ENCODE measurements at regions not wholly inside any gene's neighbourhood (a gene's known extent, or its start where the extent isn't known, plus 50 kb on each side); places are given as distances from the start of the nearest gene placed in this dataset.

DNA sequence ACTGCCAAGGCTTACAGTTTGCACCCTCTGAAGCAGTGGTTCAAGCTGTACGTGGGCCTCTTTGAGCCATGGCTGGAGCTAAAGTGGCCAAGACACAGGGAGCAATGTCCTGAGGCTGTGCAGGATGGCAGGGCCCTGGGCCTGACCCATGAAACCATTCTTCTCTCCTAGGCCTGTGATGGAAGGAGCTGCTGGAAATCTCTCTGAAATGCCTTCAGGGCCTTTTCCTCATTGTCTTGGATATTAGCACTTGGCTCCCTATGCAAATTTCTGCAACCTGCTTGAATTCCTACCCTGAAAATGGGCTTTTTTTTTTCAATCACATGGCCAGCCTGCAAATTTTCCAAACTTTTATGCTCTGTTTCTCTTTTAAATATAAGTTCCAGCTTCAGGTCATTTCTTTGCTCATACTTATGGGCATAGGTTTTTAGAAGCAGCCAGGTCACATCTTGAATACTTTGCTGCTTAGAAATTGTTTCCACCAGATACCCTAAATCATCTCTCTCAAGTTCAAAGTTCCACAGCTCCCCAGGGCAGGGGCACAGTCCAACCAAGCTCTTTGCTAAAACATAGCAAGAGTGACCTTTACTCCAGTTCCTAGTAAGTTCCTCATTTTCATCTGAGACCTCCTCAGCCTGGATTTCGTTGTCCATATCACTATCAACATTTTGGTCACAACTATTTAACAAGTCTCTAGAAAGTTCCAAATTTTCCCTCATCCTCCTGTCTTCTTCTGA is 138.3 kb downstream of the OSTF1 start:
- TF ChIP-seq, protein P1, sequence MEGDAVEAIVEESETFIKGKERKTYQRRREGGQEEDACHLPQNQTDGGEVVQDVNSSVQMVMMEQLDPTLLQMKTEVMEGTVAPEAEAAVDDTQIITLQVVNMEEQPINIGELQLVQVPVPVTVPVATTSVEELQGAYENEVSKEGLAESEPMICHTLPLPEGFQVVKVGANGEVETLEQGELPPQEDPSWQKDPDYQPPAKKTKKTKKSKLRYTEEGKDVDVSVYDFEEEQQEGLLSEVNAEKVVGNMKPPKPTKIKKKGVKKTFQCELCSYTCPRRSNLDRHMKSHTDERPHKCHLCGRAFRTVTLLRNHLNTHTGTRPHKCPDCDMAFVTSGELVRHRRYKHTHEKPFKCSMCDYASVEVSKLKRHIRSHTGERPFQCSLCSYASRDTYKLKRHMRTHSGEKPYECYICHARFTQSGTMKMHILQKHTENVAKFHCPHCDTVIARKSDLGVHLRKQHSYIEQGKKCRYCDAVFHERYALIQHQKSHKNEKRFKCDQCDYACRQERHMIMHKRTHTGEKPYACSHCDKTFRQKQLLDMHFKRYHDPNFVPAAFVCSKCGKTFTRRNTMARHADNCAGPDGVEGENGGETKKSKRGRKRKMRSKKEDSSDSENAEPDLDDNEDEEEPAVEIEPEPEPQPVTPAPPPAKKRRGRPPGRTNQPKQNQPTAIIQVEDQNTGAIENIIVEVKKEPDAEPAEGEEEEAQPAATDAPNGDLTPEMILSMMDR (IDR thresholded peaks at IDR 0.05; ENCODE audit: extremely low read depth, missing control alignments) = no peak
- DNase-seq (ENCODE audit: low spot score) = no peak

DNA sequence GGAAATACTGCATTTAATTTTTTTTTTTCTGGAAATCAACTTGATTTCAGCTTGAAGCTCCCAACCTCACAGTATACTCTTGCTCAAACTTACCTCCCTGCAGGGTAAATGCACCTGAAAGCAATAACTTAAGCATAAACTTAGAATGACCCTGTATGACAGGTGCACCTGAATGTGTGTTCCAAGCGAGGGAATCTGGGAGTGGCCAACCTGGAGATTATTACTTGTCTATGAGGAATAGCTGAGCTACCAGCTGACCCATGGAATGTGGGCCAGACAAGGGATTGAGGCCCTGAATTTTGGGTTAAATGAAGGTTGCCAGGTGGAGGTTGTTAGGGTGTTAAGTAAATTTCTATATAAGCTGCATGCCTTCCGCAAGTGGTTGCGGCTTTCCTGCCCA is 140.6 kb downstream of the OSTF1 start:
- DNase-seq (ENCODE audit: low spot score) = no peak
- TF ChIP-seq, protein P1 (IDR thresholded peaks at IDR 0.05; ENCODE audit: extremely low read depth, missing control alignments) = no peak

DNA sequence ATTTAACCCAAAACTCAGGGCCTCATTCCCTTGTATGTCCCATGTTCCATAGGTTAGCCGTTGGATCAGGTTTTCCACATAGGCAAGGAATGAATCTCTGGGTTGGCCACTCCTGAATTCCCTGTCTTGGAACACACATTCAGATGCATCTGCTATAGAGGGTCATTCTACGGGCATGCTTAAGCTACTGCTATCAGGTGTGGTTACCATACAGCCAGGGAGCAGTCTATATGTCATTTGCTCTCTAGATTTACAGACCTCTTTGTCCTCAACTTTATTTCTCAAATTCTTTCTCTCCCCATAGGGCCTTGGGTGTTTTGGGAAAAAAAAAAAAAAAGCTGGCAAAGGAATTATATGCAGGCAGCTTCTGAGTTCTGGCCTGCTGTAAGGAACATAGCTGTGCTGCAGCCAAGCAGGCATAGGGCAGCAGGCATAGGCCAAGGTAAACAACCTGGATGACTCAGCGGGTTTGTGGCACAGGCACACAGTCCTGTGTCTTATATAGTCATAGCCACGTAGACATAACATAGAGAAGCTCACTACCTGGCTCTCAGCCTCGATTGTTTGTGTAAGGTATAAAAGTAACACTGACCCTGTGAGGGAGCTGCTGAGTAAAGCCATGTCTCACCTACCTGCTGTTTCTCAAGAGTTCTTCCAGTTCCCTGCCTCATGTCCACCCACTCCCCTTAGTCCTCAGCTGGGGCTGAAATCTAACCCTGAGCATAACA is 141.5 kb downstream of the OSTF1 start:
- TF ChIP-seq, protein P1 (IDR thresholded peaks at IDR 0.05; ENCODE audit: extremely low read depth, missing control alignments) = no peak
- DNase-seq (ENCODE audit: low spot score) = no peak

DNA sequence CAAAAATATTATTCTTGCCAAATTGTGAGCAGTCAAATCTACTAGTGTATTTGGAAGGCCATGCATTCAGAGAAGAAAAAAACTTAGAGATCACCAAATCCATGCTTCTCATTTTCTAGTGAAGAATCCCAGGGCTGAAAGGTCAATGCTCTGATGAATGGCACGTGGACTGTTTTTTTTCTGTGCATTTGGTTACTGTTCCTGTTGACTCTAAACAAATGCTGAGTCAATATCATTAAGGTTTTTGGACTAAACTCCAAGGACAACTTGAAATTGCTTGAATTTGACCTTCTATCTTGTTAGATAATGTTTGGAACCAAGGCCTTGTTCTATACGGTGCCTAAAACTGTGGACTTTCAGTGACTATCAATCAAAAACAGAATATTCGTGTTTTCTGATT is 142.2 kb downstream of the OSTF1 start:
- DNase-seq (ENCODE audit: low spot score) = no peak
- TF ChIP-seq, protein P1 (IDR thresholded peaks at IDR 0.05; ENCODE audit: extremely low read depth, missing control alignments) = no peak

DNA sequence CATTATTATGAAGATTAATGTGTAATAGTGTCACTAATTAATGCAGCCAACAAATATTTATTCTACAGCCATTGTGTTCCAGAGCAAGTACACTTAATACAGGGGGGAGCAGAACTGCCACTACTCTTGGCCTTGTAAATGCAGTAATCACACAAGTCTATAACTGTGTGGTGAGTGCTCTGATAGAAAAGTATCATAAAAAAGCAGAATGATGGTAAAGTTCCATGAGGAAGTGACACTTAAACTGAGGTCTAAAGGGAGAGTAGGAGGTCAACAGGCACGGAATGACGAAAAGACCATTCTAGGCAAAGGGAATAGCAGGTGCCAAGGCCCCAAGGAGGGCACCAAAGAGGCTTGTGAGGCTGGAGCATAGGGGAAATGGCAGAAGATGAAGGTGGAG is 142.9 kb downstream of the OSTF1 start:
- TF ChIP-seq, protein P1 (IDR thresholded peaks at IDR 0.05; ENCODE audit: extremely low read depth, missing control alignments) = no peak
- no peak for DNase-seq (ENCODE audit: low spot score)

DNA sequence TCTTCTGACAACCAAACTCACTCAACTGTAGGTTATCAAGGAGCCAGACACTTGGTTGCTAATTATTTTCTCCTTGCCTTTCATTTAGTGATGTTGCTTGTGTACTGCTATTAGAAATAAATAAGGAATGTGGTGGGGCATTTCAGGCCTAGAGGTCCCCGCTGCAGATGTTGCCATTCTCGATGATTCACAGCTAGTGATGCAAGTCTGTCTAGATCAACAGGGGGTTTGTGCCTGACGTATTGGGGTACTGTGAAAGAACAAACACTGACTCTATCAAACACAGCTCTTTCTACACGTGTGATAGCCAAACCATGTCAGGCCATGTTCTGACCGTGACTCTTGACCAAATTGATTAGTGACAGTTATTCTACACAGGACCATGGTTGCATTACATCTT is 144.7 kb downstream of the OSTF1 start:
- DNase-seq (ENCODE audit: low spot score) = no peak
- TF ChIP-seq, protein P1 (IDR thresholded peaks at IDR 0.05; ENCODE audit: extremely low read depth, missing control alignments) = no peak

DNA sequence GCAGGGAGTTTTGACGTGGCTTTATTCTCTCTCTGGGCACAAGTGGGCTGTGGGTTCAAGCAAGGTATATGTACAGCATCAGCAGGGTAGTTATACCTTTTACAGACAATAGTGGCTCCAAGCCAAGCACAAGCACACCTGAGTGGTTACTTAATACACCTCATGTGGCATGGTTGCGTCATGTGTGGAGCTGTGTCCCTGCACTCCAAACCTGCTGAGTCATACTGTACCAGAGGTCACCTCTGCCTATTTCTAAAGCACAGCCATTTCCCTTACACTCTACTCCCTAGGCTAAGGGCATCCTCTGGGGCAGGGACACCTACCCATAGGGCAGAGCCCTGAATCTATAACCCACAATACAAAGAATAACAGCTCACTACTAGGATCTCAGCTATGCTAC is 147.3 kb downstream of the OSTF1 start:
- no peak for DNase-seq (ENCODE audit: low spot score)
- TF ChIP-seq, protein P1 (IDR thresholded peaks at IDR 0.05; ENCODE audit: extremely low read depth, missing control alignments) = no peak

All from GM20000 (cell line).